AG10803 (cell line): ENCODE measurements at regions not wholly inside any gene's neighbourhood (a gene's known extent, or its start where the extent isn't known, plus 50 kb on each side); places are given as distances from the start of the nearest gene placed in this dataset.
"Not testable (repeated sequence)": the region's sequence is repeated elsewhere in the genome, so short reads cannot be mapped to it uniquely, and the experiment has no call there.

ENCODE experiments used
- DNase-seq: peaks from one replicate; pipeline ENCODE4 v3.0.0; 2010; ENCODE audit warnings: low read depth
- H3K4me3 ChIP-seq: 2 replicates; pipeline ENCODE4 v1.5.1; 2011; ENCODE audit warnings: mild to moderate bottlenecking, low read length, control low read depth
- CTCF ChIP-seq: conservative IDR thresholded peaks from 2 replicates; pipeline ENCODE4 v1.5.1; 2011; ENCODE audit warnings: mild to moderate bottlenecking, low read length, control low read depth, inconsistent platforms

DNA sequence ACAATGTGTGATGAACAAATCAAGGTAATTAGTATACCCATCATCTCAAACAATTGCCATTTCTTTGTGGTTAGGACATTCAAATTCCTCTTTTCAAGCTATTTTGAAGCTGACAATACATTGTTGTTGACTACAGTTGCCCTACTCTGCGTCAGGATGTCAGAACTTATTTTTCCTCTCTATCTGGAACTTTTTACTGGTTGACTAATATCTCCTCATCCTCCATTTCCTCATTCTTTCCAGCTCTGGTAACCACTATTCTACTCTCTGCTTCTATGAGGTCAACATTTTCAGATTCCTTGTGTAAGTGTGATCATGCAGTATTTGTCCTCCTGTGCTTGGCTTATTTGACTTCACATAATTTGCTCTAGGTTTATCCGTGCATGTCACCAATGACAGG, 240.5 kb upstream of the HS3ST1 start:
- no peak overlapping the region for H3K4me3 ChIP-seq
- TF ChIP-seq CTCF = no peak
- no peak for DNase-seq

DNA sequence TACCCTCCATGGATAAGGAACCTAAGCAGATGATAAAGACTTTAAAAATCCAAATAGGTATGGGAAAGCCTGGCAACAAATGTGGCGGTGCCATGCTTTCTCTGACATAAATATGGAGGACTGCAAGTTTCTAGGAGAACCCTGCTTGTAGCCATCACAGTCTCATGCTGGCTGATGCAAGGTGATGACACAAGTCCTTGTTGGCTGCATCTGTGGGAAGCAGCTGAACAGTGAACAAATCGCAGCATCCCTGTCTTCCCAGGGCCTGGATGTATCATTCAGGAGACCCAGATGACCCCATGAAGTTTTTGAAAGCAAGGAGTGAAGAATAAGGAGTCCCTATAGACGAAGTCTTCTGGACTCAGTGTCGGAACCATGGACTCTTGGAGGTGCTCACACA, 234.4 kb upstream of the HS3ST1 start:
- no peak overlapping the region for H3K4me3 ChIP-seq
- no peak for DNase-seq
- TF ChIP-seq CTCF = no peak

DNA sequence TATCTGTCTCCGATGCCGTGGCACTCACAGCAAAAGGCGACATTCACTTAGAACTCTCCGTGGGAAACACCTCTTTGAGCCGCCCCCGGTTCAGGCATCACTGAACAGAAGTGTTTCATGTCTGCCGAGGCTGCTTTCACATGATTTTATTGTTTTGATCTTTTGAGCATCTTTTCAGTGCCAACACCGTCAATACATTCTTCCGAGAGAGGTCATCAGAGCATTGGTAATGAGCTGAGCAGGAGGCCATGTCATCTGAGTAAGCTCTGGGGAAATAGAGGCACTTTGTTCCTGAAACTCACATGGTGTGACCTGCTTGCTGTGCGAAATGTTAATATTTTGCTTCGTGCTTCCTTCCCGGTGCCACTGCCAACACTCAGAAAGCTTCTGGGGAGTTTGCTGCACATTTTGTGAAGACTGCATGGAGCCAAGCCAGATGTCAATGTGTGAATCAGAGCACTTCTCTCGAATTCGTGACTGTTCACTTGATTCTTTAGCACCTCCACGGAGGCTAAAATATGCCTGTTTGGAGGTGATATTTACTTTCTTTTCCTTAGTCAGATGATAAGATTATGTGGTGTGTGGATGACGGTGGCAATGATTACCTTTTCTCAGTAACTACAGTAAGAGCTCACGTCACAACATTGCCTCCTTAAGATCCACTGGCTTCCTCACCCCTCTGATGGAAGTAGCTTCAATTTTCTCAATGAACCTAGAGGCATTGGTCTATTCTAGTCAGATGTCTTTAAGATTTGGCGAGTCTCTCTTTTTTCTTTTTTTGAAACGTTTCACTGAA, 222.3 kb upstream of the HS3ST1 start:
- H3K4me3 ChIP-seq = no peak overlapping the region
- TF ChIP-seq CTCF = no peak
- no peak for DNase-seq

- TF ChIP-seq CTCF = no peak
- no peak for DNase-seq
- H3K4me3 ChIP-seq = no peak overlapping the region
Observed at GRCh38 chr4:11647433-11647832, 218.7 kb upstream of the HS3ST1 start.

GRCh38 chr4:11643081-11643480, 214.4 kb upstream of the HS3ST1 start:
- DNase-seq, H3K4me3 ChIP-seq: not testable (repeated sequence)

DNA sequence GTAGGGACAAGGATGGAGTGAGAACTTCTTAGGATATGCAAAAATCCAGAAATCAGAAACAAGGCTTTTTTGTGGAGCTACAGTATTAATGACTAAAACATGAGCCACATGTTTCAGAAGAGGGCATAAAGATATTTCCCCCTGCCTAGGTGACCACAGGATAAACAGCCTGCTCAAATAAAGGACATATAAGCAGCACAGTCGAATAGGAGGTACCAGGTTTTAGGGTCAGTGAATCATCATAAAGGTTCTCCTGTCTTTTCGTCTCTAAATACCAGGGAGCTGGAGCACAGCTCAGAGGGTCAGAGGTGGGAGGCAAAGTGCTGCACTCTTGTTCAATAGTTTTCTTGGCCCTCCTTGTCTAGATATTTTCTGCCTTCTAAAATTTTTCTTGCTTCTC, 211.9 kb upstream of the HS3ST1 start:
- no peak for TF ChIP-seq CTCF
- no peak for DNase-seq

DNA sequence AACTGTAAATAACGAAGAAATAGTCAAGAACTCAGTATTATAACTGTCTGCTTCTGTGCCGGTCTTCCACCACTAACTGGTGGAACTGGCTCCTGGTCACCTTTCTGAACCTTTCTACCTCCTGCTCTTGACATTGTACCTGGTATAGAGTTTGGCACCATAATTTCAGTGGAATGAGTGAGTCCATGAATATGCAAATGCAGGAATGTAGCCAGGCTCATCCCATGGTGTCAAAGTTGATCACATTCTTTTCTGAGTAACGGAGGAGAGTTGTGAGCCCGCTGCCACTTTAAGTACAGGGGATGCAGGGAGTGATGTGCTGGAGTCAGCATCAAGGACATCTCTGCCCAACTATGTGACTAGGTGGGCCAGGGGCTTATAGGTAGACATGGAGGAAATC, 207.9 kb upstream of the HS3ST1 start:
- no peak for TF ChIP-seq CTCF
- no peak overlapping the region for H3K4me3 ChIP-seq
- DNase-seq = no peak

More for the DNA sequence above, 211.9 kb upstream of the HS3ST1 start:
- no peak overlapping the region for H3K4me3 ChIP-seq
